OCI-LY1 (cell line): ENCODE measurements at regions not wholly inside any gene's neighbourhood (a gene's known extent, or its start where the extent isn't known, plus 50 kb on each side); places are given as distances from the start of the nearest gene placed in this dataset.

Experiments
- H2AFZ ChIP-seq: fragments of 200-600 bp; sonication (generic), shearing (Covaris generic); 2 replicates; pipeline ENCODE4 v1.6.0; 2014; ENCODE audit warnings: antibody characterized with exemption, mild to moderate bottlenecking, low read length
- H3F3A ChIP-seq: fragments of 200-600 bp; sonication (generic), shearing (Covaris generic); 2 replicates; pipeline ENCODE4 v1.6.0; 2014; ENCODE audit warnings: mild to moderate bottlenecking, antibody characterized with exemption, low read length, moderate library complexity; ENCODE audit not compliant: insufficient read depth
- H3K27ac ChIP-seq: fragments of 200-600 bp; sonication (generic); 2 replicates; pipeline ENCODE4 v1.5.1; 2014; ENCODE audit warnings: low read length, mixed run types, mild to moderate bottlenecking, low read depth; ENCODE audit not compliant: poor library complexity, severe bottlenecking
- H3K27me3 ChIP-seq: fragments of 200-600 bp; sonication (generic); 2 replicates; pipeline ENCODE4 v1.6.0; 2014; ENCODE audit warnings: antibody characterized with exemption, mild to moderate bottlenecking, low read length, moderate library complexity; ENCODE audit not compliant: insufficient read depth
- H3K36me3 ChIP-seq: fragments of 200-600 bp; sonication (generic); 2 replicates; pipeline ENCODE4 v1.6.1; 2014; ENCODE audit warnings: mild to moderate bottlenecking, antibody characterized with exemption, low read length, moderate library complexity, mixed read lengths; ENCODE audit not compliant: insufficient read depth
- H3K4me1 ChIP-seq: fragments of 200-600 bp; sonication (generic); 2 replicates; pipeline ENCODE4 v1.5.1; 2014; ENCODE audit warnings: mild to moderate bottlenecking, low read length, moderate library complexity; ENCODE audit not compliant: insufficient read depth, severe bottlenecking
- H3K4me2 ChIP-seq: fragments of 200-600 bp; sonication (generic), shearing (Covaris generic); 2 replicates; pipeline ENCODE4 v1.6.1; 2014; ENCODE audit warnings: low read length
- H3K4me3 ChIP-seq: fragments of 200-600 bp; sonication (generic); 2 replicates; pipeline ENCODE4 v1.5.1; 2014; ENCODE audit warnings: low read length, low read depth, mild to moderate bottlenecking, mixed read lengths; ENCODE audit not compliant: poor library complexity, severe bottlenecking
- H3K79me2 ChIP-seq: fragments of 200-600 bp; shearing (Covaris generic); 2 replicates; pipeline ENCODE4 v1.6.1; 2016; ENCODE audit warnings: mixed run types, low read length, mixed read lengths; ENCODE audit not compliant: insufficient read depth
- H3K9ac ChIP-seq: fragments of 200-600 bp; sonication (generic), shearing (Covaris generic); 2 replicates; pipeline ENCODE4 v1.6.1; 2014; ENCODE audit warnings: mild to moderate bottlenecking, low read length, mixed read lengths
- H3K9me2 ChIP-seq: fragments of 200-600 bp; sonication (generic), shearing (Covaris generic); 2 replicates; pipeline ENCODE4 v1.6.1; 2014; ENCODE audit warnings: low read depth, mild to moderate bottlenecking, low read length, mixed read lengths
- H3K9me3 ChIP-seq: fragments of 200-600 bp; shearing (Covaris generic); 2 replicates; pipeline ENCODE4 v1.6.1; 2014; ENCODE audit warnings: low read length, mixed read lengths
- H4K20me1 ChIP-seq: fragments of 200-600 bp; sonication (generic), shearing (Covaris generic); 2 replicates; pipeline ENCODE4 v1.6.0; 2016; ENCODE audit warnings: mild to moderate bottlenecking, low read length; ENCODE audit not compliant: insufficient read depth
- CTCF ChIP-seq: fragments of 200-600 bp; sonication (generic), shearing (Covaris generic); IDR thresholded peaks from 2 replicates; pipeline ENCODE4 v1.5.1; 2017; ENCODE audit warnings: mild to moderate bottlenecking, antibody characterized with exemption, low read length, moderate library complexity, mixed read lengths
- EZH2 ChIP-seq: fragments of 200-600 bp; sonication (generic), shearing (Covaris generic); IDR thresholded peaks from 2 replicates; pipeline ENCODE4 v1.8.0; 2017; ENCODE audit warnings: borderline replicate concordance, mixed run types, mild to moderate bottlenecking, antibody characterized with exemption, low read length, moderate library complexity, mixed read lengths

GRCh38 chr17:6011206-6011605 lies 59.0 kb upstream of the WSCD1 start:
- H3K27ac ChIP-seq, result no peak overlapping the region
- H3K79me2 ChIP-seq, result no peaks in the 10 kb centered on the region
- no peak overlapping the region for H3K4me3 ChIP-seq
- no peaks in the 10 kb centered on the region for H3K9me2 ChIP-seq
- no peaks in the 10 kb centered on the region for H3K4me1 ChIP-seq
- H4K20me1 ChIP-seq, result no peaks in the 10 kb centered on the region
- H3K36me3 ChIP-seq, result no peaks in the 10 kb centered on the region
- H3K9ac ChIP-seq, result no peak overlapping the region
- no peaks in the 10 kb centered on the region for H3K9me3 ChIP-seq
- no peak for TF ChIP-seq EZH2
- no peak for TF ChIP-seq CTCF
- H2AFZ ChIP-seq, result no peak overlapping the region
- H3K27me3 ChIP-seq, result no peaks in the 10 kb centered on the region
- no peak overlapping the region for H3K4me2 ChIP-seq
- H3F3A ChIP-seq, result no peaks in the 10 kb centered on the region

GRCh38 chr17:6018788-6019187 lies 51.4 kb upstream of the WSCD1 start:
- Histone ChIP-seq H3K4me3 (no peak overlapping the region), H3K9me3 (no peaks in the 10 kb centered on the region), H3K4me1 (no peaks in the 10 kb centered on the region), H4K20me1 (no peaks in the 10 kb centered on the region), H3K9ac (no peak overlapping the region), H2AFZ (no peak overlapping the region), H3K27ac (no peak overlapping the region), H3K9me2 (no peaks in the 10 kb centered on the region), H3K27me3 (no peaks in the 10 kb centered on the region; the same call in 1 of the 2 replicates), H3K79me2 (no peaks in the 10 kb centered on the region), H3K36me3 (no peaks in the 10 kb centered on the region), H3K4me2 (no peak overlapping the region), H3F3A (no peaks in the 10 kb centered on the region)
- TF ChIP-seq EZH2 (no peak), CTCF (no peak)

GRCh38 chr17:6019959-6020358 lies 50.2 kb upstream of the WSCD1 start:
- Histone ChIP-seq H3K9ac (no peak overlapping the region), H3K4me3 (no peak overlapping the region)

More at GRCh38 chr17:6019959-6020358, 50.2 kb upstream of the WSCD1 start:
- H4K20me1 ChIP-seq, result no peaks in the 10 kb centered on the region
- TF ChIP-seq CTCF (no peak), EZH2 (no peak)
- no peaks in the 10 kb centered on the region for H3K4me1 ChIP-seq
- H3K27me3 ChIP-seq, result no peaks in the 10 kb centered on the region; the same call in 1 of the 2 replicates
- H3K36me3 ChIP-seq, result no peaks in the 10 kb centered on the region
- no peaks in the 10 kb centered on the region for H3F3A ChIP-seq
- no peak overlapping the region for H2AFZ ChIP-seq
- H3K27ac ChIP-seq, result no peak overlapping the region
- no peak overlapping the region for H3K4me2 ChIP-seq
- no peaks in the 10 kb centered on the region for H3K9me2 ChIP-seq
- H3K79me2 ChIP-seq, result no peaks in the 10 kb centered on the region
- H3K9me3 ChIP-seq, result no peaks in the 10 kb centered on the region
